PFSK-1 (cell line): ENCODE measurements at regions not wholly inside any gene's neighbourhood (a gene's known extent, or its start where the extent isn't known, plus 50 kb on each side); places are given as distances from the start of the nearest gene placed in this dataset.
A peak's percentile ranks its signal among the peaks of the same experiment; 100 is the strongest.

Source experiments
- POLR2AphosphoS5 ChIP-seq: IDR thresholded peaks from 2 replicates; pipeline ENCODE4 v1.6.1; 2012; ENCODE audit warnings: low read depth, mild to moderate bottlenecking, control low read depth, low read length, moderate library complexity
- SIN3A ChIP-seq: IDR thresholded peaks from 2 replicates; pipeline ENCODE4 v1.6.1; 2012; ENCODE audit warnings: mild to moderate bottlenecking, low read length, moderate library complexity, borderline replicate concordance; ENCODE audit not compliant: insufficient read depth
- TAF1 ChIP-seq: IDR thresholded peaks from 2 replicates; pipeline ENCODE4 v1.6.1; 2012; ENCODE audit warnings: low read length, control low read depth, borderline replicate concordance; ENCODE audit not compliant: insufficient read depth
- TF ChIP-seq, protein P1 (sequence below), 2 experiments: IDR thresholded peaks; 2 replicates each; pipeline versions ENCODE4 v1.6.1 to v1.8.0; 2011 to 2012; ENCODE audit warnings: low read depth in 2 of 2, low read length in 2 of 2, control low read depth in 1 of 2, inconsistent platforms in 1 of 2, mild to moderate bottlenecking in 1 of 2, moderate library complexity in 1 of 2; ENCODE audit not compliant: insufficient read depth in 1 of 2

DNA sequence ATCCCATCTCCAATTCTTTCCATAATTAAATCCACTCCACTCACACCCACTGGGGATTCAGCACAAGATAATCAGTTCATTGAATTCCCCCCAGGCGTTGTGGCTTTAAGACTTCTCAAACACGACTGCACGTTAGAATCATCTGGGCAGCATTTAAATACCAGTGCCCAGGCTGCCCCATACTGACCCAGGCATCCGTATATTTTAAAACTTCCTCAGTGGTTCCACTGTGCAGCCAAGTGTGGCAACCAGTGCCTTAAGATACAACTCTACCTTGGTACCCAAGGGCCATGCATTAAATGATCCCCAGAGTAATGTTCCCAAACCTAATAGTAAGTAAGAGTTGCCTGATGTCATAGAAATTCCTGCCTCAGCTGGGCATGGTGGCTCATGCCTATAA lies 54.3 kb upstream of the BZW1 start:
- TF ChIP-seq POLR2AphosphoS5: peak; percentile 16; the same call in 1 of the 2 replicates
- TF ChIP-seq, protein P1, sequence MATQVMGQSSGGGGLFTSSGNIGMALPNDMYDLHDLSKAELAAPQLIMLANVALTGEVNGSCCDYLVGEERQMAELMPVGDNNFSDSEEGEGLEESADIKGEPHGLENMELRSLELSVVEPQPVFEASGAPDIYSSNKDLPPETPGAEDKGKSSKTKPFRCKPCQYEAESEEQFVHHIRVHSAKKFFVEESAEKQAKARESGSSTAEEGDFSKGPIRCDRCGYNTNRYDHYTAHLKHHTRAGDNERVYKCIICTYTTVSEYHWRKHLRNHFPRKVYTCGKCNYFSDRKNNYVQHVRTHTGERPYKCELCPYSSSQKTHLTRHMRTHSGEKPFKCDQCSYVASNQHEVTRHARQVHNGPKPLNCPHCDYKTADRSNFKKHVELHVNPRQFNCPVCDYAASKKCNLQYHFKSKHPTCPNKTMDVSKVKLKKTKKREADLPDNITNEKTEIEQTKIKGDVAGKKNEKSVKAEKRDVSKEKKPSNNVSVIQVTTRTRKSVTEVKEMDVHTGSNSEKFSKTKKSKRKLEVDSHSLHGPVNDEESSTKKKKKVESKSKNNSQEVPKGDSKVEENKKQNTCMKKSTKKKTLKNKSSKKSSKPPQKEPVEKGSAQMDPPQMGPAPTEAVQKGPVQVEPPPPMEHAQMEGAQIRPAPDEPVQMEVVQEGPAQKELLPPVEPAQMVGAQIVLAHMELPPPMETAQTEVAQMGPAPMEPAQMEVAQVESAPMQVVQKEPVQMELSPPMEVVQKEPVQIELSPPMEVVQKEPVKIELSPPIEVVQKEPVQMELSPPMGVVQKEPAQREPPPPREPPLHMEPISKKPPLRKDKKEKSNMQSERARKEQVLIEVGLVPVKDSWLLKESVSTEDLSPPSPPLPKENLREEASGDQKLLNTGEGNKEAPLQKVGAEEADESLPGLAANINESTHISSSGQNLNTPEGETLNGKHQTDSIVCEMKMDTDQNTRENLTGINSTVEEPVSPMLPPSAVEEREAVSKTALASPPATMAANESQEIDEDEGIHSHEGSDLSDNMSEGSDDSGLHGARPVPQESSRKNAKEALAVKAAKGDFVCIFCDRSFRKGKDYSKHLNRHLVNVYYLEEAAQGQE (IDR thresholded peaks at IDR 0.05; ENCODE audit: insufficient read depth in 1 of 2, low read depth in 2 of 2, low read length in 2 of 2): no peak
- TF ChIP-seq TAF1: no peak
- no peak for TF ChIP-seq SIN3A
